SK-N-SH (cell line): ENCODE measurements at regions not wholly inside any gene's neighbourhood (a gene's known extent, or its start where the extent isn't known, plus 50 kb on each side); places are given as distances from the start of the nearest gene placed in this dataset.

Experiments
- CTCF ChIA-PET: fragments of 300-600, 350-600 bp; formaldehyde crosslinking; extraction: SDS; loops from one replicate; lab custom pipeline; 2021; lab: Yijun Ruan, JAX
- POLR2A ChIA-PET: fragments of 350-600 bp; sonication (Branson Sonifier 250); formaldehyde crosslinking; extraction: SDS; loops from one replicate; lab custom pipeline; 2020; ENCODE audit warnings: antibody characterized with exemption, inconsistent platforms; lab: Yijun Ruan, JAX
- DNase-seq: peaks from one replicate; pipeline ENCODE4 v3.0.0; 2012
- H2AFZ ChIP-seq: fragments of 200-600 bp; sonication (generic); 2 replicates; pipeline ENCODE4 v1.8.1; 2016; ENCODE audit warnings: antibody characterized with exemption, mild to moderate bottlenecking, low read depth
- H3F3A ChIP-seq: fragments of 200-600 bp; sonication (generic); replicated peaks from 2 replicates; pipeline ENCODE3; 2016; ENCODE audit warnings: antibody characterized with exemption, mild to moderate bottlenecking; ENCODE audit not compliant: insufficient read depth
- H3K27ac ChIP-seq, 2 experiments: fragments of 200-500 bp in 1 of 2; fragments of 200-600 bp in 1 of 2; sonication (Bioruptor generic) in 1 of 2; sonication (generic), shearing (Covaris generic) in 1 of 2; 2 replicates each; pipeline versions ENCODE4 v1.5.1 to v1.6.1; 2014 to 2016; ENCODE audit warnings: low read depth in 2 of 2, inconsistent platforms in 1 of 2, low read length in 1 of 2, mild to moderate bottlenecking in 1 of 2, mixed read lengths in 1 of 2
- H3K27me3 ChIP-seq: fragments of 200-600 bp; sonication (generic), shearing (Covaris generic); 2 replicates; pipeline ENCODE4 v1.6.1; 2016; ENCODE audit warnings: mixed run types; ENCODE audit not compliant: insufficient read depth
- H3K36me3 ChIP-seq, 2 experiments: fragments of 200-500 bp in 1 of 2; fragments of 200-600 bp in 1 of 2; sonication (Bioruptor generic) in 1 of 2; sonication (generic) in 1 of 2; replicated peaks in 1 of 2; 2 replicates each; pipeline versions ENCODE3 to v1.5.1; 2014 to 2016; ENCODE audit warnings: low read length in 1 of 2, mild to moderate bottlenecking in 1 of 2; ENCODE audit not compliant: insufficient read depth in 2 of 2, control insufficient read depth in 1 of 2
- H3K4me1 ChIP-seq, 2 experiments: fragments of 200-500 bp in 1 of 2; fragments of 200-600 bp in 1 of 2; sonication (Bioruptor generic) in 1 of 2; sonication (generic), shearing (Covaris generic) in 1 of 2; 2 replicates each; pipeline versions ENCODE4 v1.5.1 to v1.6.1; 2014 to 2016; ENCODE audit warnings: low read depth in 1 of 2, low read length in 1 of 2, mixed run types in 1 of 2; ENCODE audit not compliant: insufficient read depth in 2 of 2, control insufficient read depth in 1 of 2
- H3K4me2 ChIP-seq: fragments of 200-600 bp; sonication (generic), shearing (Covaris generic); 2 replicates; pipeline ENCODE4 v1.6.1; 2017; ENCODE audit warnings: mixed run types
- H3K4me3 ChIP-seq, 2 experiments: fragments of 200-500 bp in 1 of 2; fragments of 200-600 bp in 1 of 2; sonication (Bioruptor generic) in 1 of 2; sonication (generic), shearing (Covaris generic) in 1 of 2; 2 replicates each; pipeline versions ENCODE4 v1.5.1 to v1.8.1; 2014 to 2016; ENCODE audit warnings: low read depth in 2 of 2, inconsistent platforms in 1 of 2, low read length in 1 of 2, mild to moderate bottlenecking in 1 of 2, mixed read lengths in 1 of 2, moderate library complexity in 1 of 2
- H3K79me2 ChIP-seq: fragments of 200-600 bp; sonication (generic); 2 replicates; pipeline ENCODE4 v1.8.1; 2017; ENCODE audit warnings: mild to moderate bottlenecking; ENCODE audit not compliant: insufficient read depth
- H3K9ac ChIP-seq: fragments of 200-600 bp; sonication (generic); 2 replicates; pipeline ENCODE4 v1.6.1; 2017; ENCODE audit warnings: mixed run types
- H3K9me2 ChIP-seq: fragments of 200-600 bp; sonication (generic); 2 replicates; pipeline ENCODE4 v1.6.1; 2017; ENCODE audit warnings: mixed run types
- H3K9me3 ChIP-seq: fragments of 200-600 bp; sonication (generic); 2 replicates; pipeline ENCODE4 v1.6.1; 2017; ENCODE audit warnings: mixed run types, mild to moderate bottlenecking, moderate library complexity
- H4K20me1 ChIP-seq: fragments of 200-600 bp; sonication (generic); 2 replicates; pipeline ENCODE4 v1.6.1; 2017; ENCODE audit warnings: mild to moderate bottlenecking, mixed run types; ENCODE audit not compliant: insufficient read depth
- ELF1 ChIP-seq: IDR thresholded peaks from 2 replicates; pipeline ENCODE4 v1.4.0; 2012
- EP300 ChIP-seq, 2 experiments: IDR thresholded peaks; 2 replicates each; pipeline versions ENCODE4 v1.4.0 to v1.6.1; 2012; ENCODE audit warnings: borderline replicate concordance in 1 of 2, low read depth in 1 of 2, low read length in 1 of 2
- EZH2phosphoT487 ChIP-seq: fragments of 200-600 bp; sonication (generic); IDR thresholded peaks from 2 replicates; pipeline ENCODE4 v1.6.1; 2017; ENCODE audit warnings: low read depth, mixed run types, mild to moderate bottlenecking, antibody characterized with exemption, moderate library complexity, borderline replicate concordance
- GABPA ChIP-seq: IDR thresholded peaks from 2 replicates; pipeline ENCODE4 v1.4.0; 2012; ENCODE audit warnings: low read depth, mild to moderate bottlenecking
- JUND ChIP-seq: IDR thresholded peaks from 2 replicates; pipeline ENCODE4 v1.4.0; 2012
- MAX ChIP-seq: IDR thresholded peaks from 2 replicates; pipeline ENCODE4 v1.4.0; 2012; ENCODE audit warnings: low read depth
- MEF2A ChIP-seq: IDR thresholded peaks from 2 replicates; pipeline ENCODE4 v1.4.0; 2012; ENCODE audit warnings: low read depth, borderline replicate concordance
- MXI1 ChIP-seq: IDR thresholded peaks from 2 replicates; pipeline ENCODE4 v1.6.1; 2012; ENCODE audit warnings: mild to moderate bottlenecking, low read depth, low read length, improper control_type of control experiment
- NFIC ChIP-seq: IDR thresholded peaks from 2 replicates; pipeline ENCODE4 v1.4.0; 2012; ENCODE audit warnings: borderline replicate concordance
- NRF1 ChIP-seq: IDR thresholded peaks from 2 replicates; pipeline ENCODE4 v1.6.1; 2012; ENCODE audit warnings: low read depth, mild to moderate bottlenecking, low read length
- PBX3 ChIP-seq: IDR thresholded peaks from 2 replicates; pipeline ENCODE4; 2012
- POLR2AphosphoS5 ChIP-seq: IDR thresholded peaks from 2 replicates; pipeline ENCODE4 v1.6.1; 2012; ENCODE audit warnings: low read depth, low read length
- REST ChIP-seq: IDR thresholded peaks from 2 replicates; pipeline ENCODE4 v1.6.1; 2012; ENCODE audit warnings: mild to moderate bottlenecking, low read depth, low read length, moderate library complexity
- RFX5 ChIP-seq: IDR thresholded peaks from 2 replicates; pipeline ENCODE4 v1.6.1; 2012; ENCODE audit warnings: mild to moderate bottlenecking, improper control_type of control experiment, low read length
- RXRA ChIP-seq: IDR thresholded peaks from 2 replicates; pipeline ENCODE4 v1.4.0; 2012; ENCODE audit warnings: low read depth, mild to moderate bottlenecking, borderline replicate concordance
- SIN3A ChIP-seq: IDR thresholded peaks from 2 replicates; pipeline ENCODE4 v1.6.1; 2012; ENCODE audit warnings: low read depth, mild to moderate bottlenecking, low read length, moderate library complexity, borderline replicate concordance
- SMC3 ChIP-seq: IDR thresholded peaks from 2 replicates; pipeline ENCODE4 v1.6.1; 2012; ENCODE audit warnings: low read depth, low read length, improper control_type of control experiment
- TAF1 ChIP-seq: IDR thresholded peaks from 2 replicates; pipeline ENCODE4 v1.6.1; 2012; ENCODE audit warnings: low read depth, mild to moderate bottlenecking, low read length, moderate library complexity, borderline replicate concordance
- USF2 ChIP-seq: fragments of 150-350 bp; IDR thresholded peaks from 2 replicates; pipeline ENCODE4 v1.6.1; 2017; ENCODE audit warnings: antibody characterized with exemption, low read length, low read depth, borderline replicate concordance
- ZBTB33 ChIP-seq: IDR thresholded peaks from 2 replicates; pipeline ENCODE4 v1.4.0; 2012; ENCODE audit warnings: low read depth, borderline replicate concordance

- Histone ChIP-seq H3K4me1 (no peaks in the 10 kb centered on the region), H3K9me3 (no peaks in the 10 kb centered on the region), H3K27me3 (no peaks in the 10 kb centered on the region), H3K36me3 (no peaks in the 10 kb centered on the region), H3K4me3 (no peak overlapping the region), H3K9ac (no peak overlapping the region), H3K9me2 (no peaks in the 10 kb centered on the region), H3K27ac (no peak overlapping the region), H2AFZ (no peak overlapping the region), H3K4me2 (no peak overlapping the region), H4K20me1 (no peaks in the 10 kb centered on the region), H3K79me2 (no peaks in the 10 kb centered on the region), H3F3A (no peaks in the 10 kb centered on the region)
- ChIA-PET POLR2A (no interaction called here), CTCF (no interaction called here)
- no peak for DNase-seq
- no peak for TF ChIP-seq JUND
- TF ChIP-seq EZH2phosphoT487: no peak
- TF ChIP-seq MAX: no peak
- TF ChIP-seq PBX3: no peak
- TF ChIP-seq NRF1: no peak
- no peak for TF ChIP-seq POLR2AphosphoS5
- TF ChIP-seq REST: no peak
- TF ChIP-seq RFX5: no peak
- TF ChIP-seq EP300 (IDR thresholded peaks at IDR 0.05; ENCODE audit: borderline replicate concordance in 1 of 2, low read depth in 1 of 2, low read length in 1 of 2): no peak
- no peak for TF ChIP-seq MXI1
- TF ChIP-seq MEF2A: no peak
- no peak for TF ChIP-seq GABPA
- no peak for TF ChIP-seq RXRA
- TF ChIP-seq TAF1: no peak
- no peak for TF ChIP-seq USF2
- TF ChIP-seq NFIC: no peak
- no peak for TF ChIP-seq ELF1
- no peak for TF ChIP-seq ZBTB33
- TF ChIP-seq SIN3A: no peak
- no peak for TF ChIP-seq SMC3
These were observed 645.5 kb downstream of the C12orf50 start for GRCh38 chr12:87383680-87384079.
